WTC11 (cell line): ENCODE measurements at regions not wholly inside any gene's neighbourhood (a gene's known extent, or its start where the extent isn't known, plus 50 kb on each side); places are given as distances from the start of the nearest gene placed in this dataset.

Experiments
- ATAC-seq: fragments of 200-7000 bp; cut with Tn5 transposase; 2 replicates; pipeline ENCODE4 v1.10.0; 2021; ENCODE audit warnings: mild to moderate bottlenecking, moderate library complexity
- CTCF ChIA-PET: fragments of 300-600 bp; sonication (Branson Sonifier 250); formaldehyde crosslinking; loops from one replicate; lab custom pipeline; 2021; ENCODE audit warnings: antibody characterized with exemption; lab: Charles Lee
- POLR2A ChIA-PET: fragments of 350-600 bp; sonication (Branson Sonifier 250); formaldehyde crosslinking; loops from one replicate; lab custom pipeline; 2021; ENCODE audit warnings: antibody characterized with exemption; lab: Charles Lee
- DNase-seq: peaks from one replicate; pipeline ENCODE4 v3.0.0; 2021; ENCODE audit warnings: low spot score
- H3K27ac Mint-ChIP-seq: 2 replicates; pipeline ENCODE4 v1.8.0; 2021; ENCODE audit warnings: mixed read lengths
- H3K27me3 Mint-ChIP-seq: 2 replicates; pipeline ENCODE4 v1.8.0; 2021; ENCODE audit warnings: low read depth, mild to moderate bottlenecking, moderate library complexity, mixed read lengths
- H3K36me3 Mint-ChIP-seq: 2 replicates; pipeline ENCODE4 v1.8.0; 2021; ENCODE audit warnings: mixed read lengths
- H3K4me1 Mint-ChIP-seq: 2 replicates; pipeline ENCODE4 v1.8.0; 2022; ENCODE audit warnings: mixed read lengths
- H3K4me3 Mint-ChIP-seq: 2 replicates; pipeline ENCODE4 v1.8.0; 2021; ENCODE audit warnings: mild to moderate bottlenecking, moderate library complexity, mixed read lengths
- H3K9me3 Mint-ChIP-seq: 2 replicates; pipeline ENCODE4 v1.8.0; 2021; ENCODE audit warnings: mixed read lengths
- CBFB ChIP-seq: sonication (generic); formaldehyde crosslinking; IDR thresholded peaks from 2 replicates; pipeline ENCODE4 v1.8.1; 2022; ENCODE audit warnings: mild to moderate bottlenecking, low read depth, missing genetic modification reagents
- EMX1 ChIP-seq: fragments of 250-450 bp; sonication (Bioruptor Pico); IDR thresholded peaks from 2 replicates; pipeline ENCODE4 v1.8.0; 2021; ENCODE audit warnings: mild to moderate bottlenecking
- GRHL2 ChIP-seq: fragments of 250-450 bp; sonication (Bioruptor Pico); IDR thresholded peaks from 2 replicates; pipeline ENCODE4 v1.8.0; 2022; ENCODE audit warnings: mild to moderate bottlenecking, moderate library complexity; ENCODE audit not compliant: insufficient replicate concordance, severe bottlenecking
- JAZF1 ChIP-seq: fragments of 250-450 bp; sonication (Bioruptor Pico); IDR thresholded peaks from 2 replicates; pipeline ENCODE4 v1.9.0; 2021; ENCODE audit warnings: moderate library complexity, mild to moderate bottlenecking, inconsistent platforms
- NFATC4 ChIP-seq: fragments of 250-450 bp; sonication (Bioruptor Pico); IDR thresholded peaks from 2 replicates; pipeline ENCODE4 v1.9.0; 2021; ENCODE audit warnings: mild to moderate bottlenecking
- NFYB ChIP-seq: sonication (generic); formaldehyde crosslinking; conservative IDR thresholded peaks from 2 replicates; pipeline ENCODE4 v1.8.0; 2022; ENCODE audit warnings: low read depth, missing genetic modification reagents
- NR1H2 ChIP-seq: sonication (generic); formaldehyde crosslinking; IDR thresholded peaks from 2 replicates; pipeline ENCODE4 v1.9.0; 2021; ENCODE audit warnings: mild to moderate bottlenecking, moderate library complexity, missing genetic modification reagents
- PRRX2 ChIP-seq: fragments of 250-450 bp; sonication (Bioruptor Pico); IDR thresholded peaks from 2 replicates; pipeline ENCODE4 v1.8.0; 2021; ENCODE audit warnings: mild to moderate bottlenecking
- TEAD1 ChIP-seq: sonication (generic); formaldehyde crosslinking; IDR thresholded peaks from 2 replicates; pipeline ENCODE4 v1.8.0; 2022; ENCODE audit warnings: mild to moderate bottlenecking, missing genetic modification reagents
- ZNF263 ChIP-seq: sonication (generic); formaldehyde crosslinking; IDR thresholded peaks from 2 replicates; pipeline ENCODE4 v1.8.1; 2022; ENCODE audit warnings: low read depth, mild to moderate bottlenecking, moderate library complexity, missing genetic modification reagents
- ZNF416 ChIP-seq: fragments of 250-450 bp; sonication (Bioruptor Pico); IDR thresholded peaks from 2 replicates; pipeline ENCODE4 v1.9.0; 2021; ENCODE audit warnings: mild to moderate bottlenecking, inconsistent platforms
- TF ChIP-seq, protein P1 (sequence below): sonication (generic); formaldehyde crosslinking; IDR thresholded peaks from 2 replicates; pipeline ENCODE4 v1.8.1; 2023; ENCODE audit warnings: mild to moderate bottlenecking, missing genetic modification reagents
- TF ChIP-seq, protein P2 (sequence below): sonication (generic); formaldehyde crosslinking; IDR thresholded peaks from 2 replicates; pipeline ENCODE4 v1.8.1; 2022; ENCODE audit warnings: mild to moderate bottlenecking, moderate library complexity, missing genetic modification reagents
- TF ChIP-seq, protein P3 (sequence below): fragments of 200-600 bp; IDR thresholded peaks from 2 replicates; pipeline ENCODE4 v1.8.0; 2022; ENCODE audit warnings: antibody characterized with exemption
- TF ChIP-seq, protein P4 (sequence below): sonication (generic); formaldehyde crosslinking; IDR thresholded peaks from 2 replicates; pipeline ENCODE4 v1.8.0; 2023; ENCODE audit warnings: missing genetic modification reagents
- TF ChIP-seq, protein P5 (sequence below): sonication (generic); formaldehyde crosslinking; IDR thresholded peaks from 2 replicates; pipeline ENCODE4 v1.8.1; 2022; ENCODE audit warnings: missing genetic modification reagents, borderline replicate concordance

DNA sequence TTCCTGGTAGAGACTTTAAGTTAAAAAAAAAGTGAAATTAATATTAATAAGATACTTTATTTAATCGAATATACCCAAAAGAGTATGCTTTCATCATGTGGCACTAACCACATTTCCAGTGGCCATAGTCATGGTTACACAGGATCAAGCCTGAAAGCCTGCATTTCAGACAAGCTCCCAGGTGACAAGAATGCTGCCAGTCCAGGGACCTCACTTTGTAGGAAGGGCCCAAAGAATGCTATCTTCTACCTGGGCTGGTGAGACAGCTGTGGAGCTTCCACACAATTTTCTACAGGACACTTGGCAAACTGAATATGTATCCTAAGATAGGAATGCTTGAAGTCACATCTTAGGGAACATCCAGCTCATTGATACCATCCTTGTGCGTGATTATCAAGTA is 203.8 kb downstream of the AUH start:
- no peak overlapping the region for H3K27ac Mint-ChIP-seq
- H3K36me3 Mint-ChIP-seq: peaks cover 6% of the 10 kb centered on the region
- no peak for ATAC-seq
- no peak for DNase-seq
- H3K4me3 Mint-ChIP-seq: no peak overlapping the region
- TF ChIP-seq, protein P1, sequence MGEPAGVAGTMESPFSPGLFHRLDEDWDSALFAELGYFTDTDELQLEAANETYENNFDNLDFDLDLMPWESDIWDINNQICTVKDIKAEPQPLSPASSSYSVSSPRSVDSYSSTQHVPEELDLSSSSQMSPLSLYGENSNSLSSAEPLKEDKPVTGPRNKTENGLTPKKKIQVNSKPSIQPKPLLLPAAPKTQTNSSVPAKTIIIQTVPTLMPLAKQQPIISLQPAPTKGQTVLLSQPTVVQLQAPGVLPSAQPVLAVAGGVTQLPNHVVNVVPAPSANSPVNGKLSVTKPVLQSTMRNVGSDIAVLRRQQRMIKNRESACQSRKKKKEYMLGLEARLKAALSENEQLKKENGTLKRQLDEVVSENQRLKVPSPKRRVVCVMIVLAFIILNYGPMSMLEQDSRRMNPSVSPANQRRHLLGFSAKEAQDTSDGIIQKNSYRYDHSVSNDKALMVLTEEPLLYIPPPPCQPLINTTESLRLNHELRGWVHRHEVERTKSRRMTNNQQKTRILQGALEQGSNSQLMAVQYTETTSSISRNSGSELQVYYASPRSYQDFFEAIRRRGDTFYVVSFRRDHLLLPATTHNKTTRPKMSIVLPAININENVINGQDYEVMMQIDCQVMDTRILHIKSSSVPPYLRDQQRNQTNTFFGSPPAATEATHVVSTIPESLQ (CRISPR knock-in tag): no peak
- H3K9me3 Mint-ChIP-seq: peaks cover 10% of the 10 kb centered on the region
- POLR2A ChIA-PET: no interaction called here
- CTCF ChIA-PET: interaction anchor here (1.3 kb wide), 1 partner anchor 242 kb away, joined by 4 read pairs; no protein-coding TSS in a partner anchor
- H3K4me1 Mint-ChIP-seq: peaks cover 19% of the 10 kb centered on the region
- peaks cover 4% of the 10 kb centered on the region; the same call in 1 of the 2 replicates for H3K27me3 Mint-ChIP-seq

DNA sequence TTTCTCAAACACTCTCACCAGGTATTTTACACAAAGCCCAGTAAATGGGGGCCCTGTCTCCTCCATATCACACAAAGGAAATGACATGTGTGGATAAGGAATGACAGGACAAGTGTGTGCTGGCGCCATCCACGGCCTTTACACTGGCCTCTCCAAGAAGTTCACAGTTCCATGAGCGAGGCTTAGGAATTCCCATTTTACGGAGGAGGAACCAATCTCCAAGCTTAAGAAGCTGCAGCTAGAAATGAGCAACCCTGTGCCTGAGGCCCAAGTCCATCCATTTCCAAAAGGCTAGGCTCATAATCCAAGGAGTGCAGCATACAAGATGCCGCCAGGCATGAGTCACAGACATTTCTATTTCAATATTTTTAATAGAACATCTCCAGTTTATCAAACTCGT is 203.4 kb downstream of the AUH start:
- H3K27me3 Mint-ChIP-seq: peaks cover 4% of the 10 kb centered on the region; the same call in 1 of the 2 replicates
- no peak overlapping the region for H3K4me3 Mint-ChIP-seq
- no peak overlapping the region for H3K27ac Mint-ChIP-seq
- peaks cover 21% of the 10 kb centered on the region for H3K4me1 Mint-ChIP-seq
- DNase-seq: no peak
- no peak for TF ChIP-seq CBFB (CRISPR knock-in tag)
- no peak for TF ChIP-seq JAZF1 (CRISPR knock-in tag)
- TF ChIP-seq PRRX2: no peak
- TF ChIP-seq EMX1: no peak
- TF ChIP-seq ZNF416 (CRISPR knock-in tag): no peak
- TF ChIP-seq, protein P2, sequence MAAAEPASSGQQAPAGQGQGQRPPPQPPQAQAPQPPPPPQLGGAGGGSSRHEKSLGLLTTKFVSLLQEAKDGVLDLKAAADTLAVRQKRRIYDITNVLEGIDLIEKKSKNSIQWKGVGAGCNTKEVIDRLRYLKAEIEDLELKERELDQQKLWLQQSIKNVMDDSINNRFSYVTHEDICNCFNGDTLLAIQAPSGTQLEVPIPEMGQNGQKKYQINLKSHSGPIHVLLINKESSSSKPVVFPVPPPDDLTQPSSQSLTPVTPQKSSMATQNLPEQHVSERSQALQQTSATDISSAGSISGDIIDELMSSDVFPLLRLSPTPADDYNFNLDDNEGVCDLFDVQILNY (CRISPR knock-in tag): no peak
- TF ChIP-seq NR1H2 (CRISPR knock-in tag): no peak
- no peak for TF ChIP-seq GRHL2 (CRISPR knock-in tag)
- no peak for TF ChIP-seq NFATC4 (CRISPR knock-in tag)
- H3K36me3 Mint-ChIP-seq: peaks cover 2% of the 10 kb centered on the region
- ATAC-seq: no peak
- H3K9me3 Mint-ChIP-seq: peaks cover 6% of the 10 kb centered on the region
- ChIA-PET CTCF (interaction anchor here (1.3 kb wide), 1 partner anchor 243 kb away, joined by 4 read pairs; no protein-coding TSS in a partner anchor), POLR2A (no interaction called here)

DNA sequence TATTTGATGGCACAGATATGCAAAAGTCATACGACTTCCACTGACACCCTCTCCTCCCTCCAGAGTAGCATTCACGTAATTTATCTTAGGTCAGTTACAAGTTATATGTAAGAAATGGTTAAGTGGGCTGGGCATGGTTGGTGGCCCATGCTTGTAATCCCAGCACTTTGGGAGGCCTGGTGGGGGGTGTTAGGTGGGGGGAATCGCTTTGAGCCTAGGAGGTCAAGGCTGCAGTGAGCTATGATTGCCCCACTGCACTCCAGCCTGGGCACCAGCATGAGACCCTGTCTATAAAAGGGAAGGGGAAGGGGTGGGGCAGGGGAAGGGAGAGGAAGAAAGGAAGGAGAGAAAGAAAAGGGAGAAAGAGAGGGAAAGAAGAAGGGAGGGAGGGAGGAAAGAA is 202.8 kb downstream of the AUH start:
- TF ChIP-seq, protein P3, sequence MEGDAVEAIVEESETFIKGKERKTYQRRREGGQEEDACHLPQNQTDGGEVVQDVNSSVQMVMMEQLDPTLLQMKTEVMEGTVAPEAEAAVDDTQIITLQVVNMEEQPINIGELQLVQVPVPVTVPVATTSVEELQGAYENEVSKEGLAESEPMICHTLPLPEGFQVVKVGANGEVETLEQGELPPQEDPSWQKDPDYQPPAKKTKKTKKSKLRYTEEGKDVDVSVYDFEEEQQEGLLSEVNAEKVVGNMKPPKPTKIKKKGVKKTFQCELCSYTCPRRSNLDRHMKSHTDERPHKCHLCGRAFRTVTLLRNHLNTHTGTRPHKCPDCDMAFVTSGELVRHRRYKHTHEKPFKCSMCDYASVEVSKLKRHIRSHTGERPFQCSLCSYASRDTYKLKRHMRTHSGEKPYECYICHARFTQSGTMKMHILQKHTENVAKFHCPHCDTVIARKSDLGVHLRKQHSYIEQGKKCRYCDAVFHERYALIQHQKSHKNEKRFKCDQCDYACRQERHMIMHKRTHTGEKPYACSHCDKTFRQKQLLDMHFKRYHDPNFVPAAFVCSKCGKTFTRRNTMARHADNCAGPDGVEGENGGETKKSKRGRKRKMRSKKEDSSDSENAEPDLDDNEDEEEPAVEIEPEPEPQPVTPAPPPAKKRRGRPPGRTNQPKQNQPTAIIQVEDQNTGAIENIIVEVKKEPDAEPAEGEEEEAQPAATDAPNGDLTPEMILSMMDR: no peak
- TF ChIP-seq, protein P4, sequence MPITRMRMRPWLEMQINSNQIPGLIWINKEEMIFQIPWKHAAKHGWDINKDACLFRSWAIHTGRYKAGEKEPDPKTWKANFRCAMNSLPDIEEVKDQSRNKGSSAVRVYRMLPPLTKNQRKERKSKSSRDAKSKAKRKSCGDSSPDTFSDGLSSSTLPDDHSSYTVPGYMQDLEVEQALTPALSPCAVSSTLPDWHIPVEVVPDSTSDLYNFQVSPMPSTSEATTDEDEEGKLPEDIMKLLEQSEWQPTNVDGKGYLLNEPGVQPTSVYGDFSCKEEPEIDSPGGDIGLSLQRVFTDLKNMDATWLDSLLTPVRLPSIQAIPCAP (CRISPR knock-in tag): no peak
- no peak for TF ChIP-seq NFYB (CRISPR knock-in tag)
- no peak for TF ChIP-seq TEAD1 (CRISPR knock-in tag)
- TF ChIP-seq ZNF263 (CRISPR knock-in tag): no peak
- TF ChIP-seq, protein P5, sequence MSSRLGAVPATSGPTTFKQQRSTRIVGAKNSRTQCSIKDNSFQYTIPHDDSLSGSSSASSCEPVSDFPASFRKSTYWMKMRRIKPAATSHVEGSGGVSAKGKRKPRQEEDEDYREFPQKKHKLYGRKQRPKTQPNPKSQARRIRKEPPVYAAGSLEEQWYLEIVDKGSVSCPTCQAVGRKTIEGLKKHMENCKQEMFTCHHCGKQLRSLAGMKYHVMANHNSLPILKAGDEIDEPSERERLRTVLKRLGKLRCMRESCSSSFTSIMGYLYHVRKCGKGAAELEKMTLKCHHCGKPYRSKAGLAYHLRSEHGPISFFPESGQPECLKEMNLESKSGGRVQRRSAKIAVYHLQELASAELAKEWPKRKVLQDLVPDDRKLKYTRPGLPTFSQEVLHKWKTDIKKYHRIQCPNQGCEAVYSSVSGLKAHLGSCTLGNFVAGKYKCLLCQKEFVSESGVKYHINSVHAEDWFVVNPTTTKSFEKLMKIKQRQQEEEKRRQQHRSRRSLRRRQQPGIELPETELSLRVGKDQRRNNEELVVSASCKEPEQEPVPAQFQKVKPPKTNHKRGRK (CRISPR knock-in tag): no peak

More for the DNA sequence above, 202.8 kb downstream of the AUH start:
- ChIA-PET POLR2A (no interaction called here), CTCF (no interaction called here)
- H3K4me1 Mint-ChIP-seq: peaks cover 21% of the 10 kb centered on the region
- peaks cover 1% of the 10 kb centered on the region; the same call in 1 of the 2 replicates for H3K9me3 Mint-ChIP-seq
- no peaks in the 10 kb centered on the region for H3K36me3 Mint-ChIP-seq
- no peak for DNase-seq
- no peak overlapping the region for H3K4me3 Mint-ChIP-seq
- peaks cover 4% of the 10 kb centered on the region; the same call in 1 of the 2 replicates for H3K27me3 Mint-ChIP-seq
- no peak overlapping the region for H3K27ac Mint-ChIP-seq
- ATAC-seq: no peak
